ENCODE measurements at regions not wholly inside any gene's neighbourhood (a gene's known extent, or its start where the extent isn't known, plus 50 kb on each side); places are given as distances from the start of the nearest gene placed in this dataset.

DNA sequence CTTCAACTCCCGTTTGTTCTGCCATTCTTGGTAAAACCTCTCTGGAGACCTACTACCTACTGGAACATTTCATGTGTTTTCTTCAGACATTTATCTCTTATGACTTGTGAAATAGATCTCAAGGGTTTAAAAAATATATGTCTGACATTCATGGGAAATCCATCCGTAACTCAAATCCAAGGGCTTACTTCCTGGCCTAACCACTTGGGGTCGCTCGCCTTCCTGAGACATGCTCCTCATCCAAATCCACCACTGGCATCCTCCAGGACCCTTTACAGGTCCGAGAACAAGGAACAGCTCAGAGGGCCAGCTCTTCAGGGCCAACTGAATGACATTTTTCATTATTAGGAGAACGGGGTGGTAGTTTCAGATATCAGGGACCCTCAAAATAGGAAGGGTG, 235.1 kb upstream of the TUT7 start:
- no peak overlapping the region for H2AFZ ChIP-seq (ENCODE audit: low read length)
- no peak overlapping the region for H3K4me2 ChIP-seq (ENCODE audit: extremely low read depth, insufficient read depth, low read length)
- H3K4me1 ChIP-seq (ENCODE audit: control insufficient read depth, extremely low read depth, insufficient read depth, low read length), result no peaks in the 10 kb centered on the region
- H3K27me3 ChIP-seq (ENCODE audit: control insufficient read depth, insufficient read depth, low read length), result no peaks in the 10 kb centered on the region
- no peaks in the 10 kb centered on the region for H4K20me1 ChIP-seq (ENCODE audit: control insufficient read depth, extremely low read depth, insufficient read depth, low read length)
- DNase-seq (ENCODE audit: low read depth in 2 of 2), result no peak
- H3K4me3 ChIP-seq (replicated peaks in 1 of 4; ENCODE audit: control extremely low read depth in 1 of 4, insufficient read depth in 1 of 4, low read depth in 3 of 4, low read length in 4 of 4), result no peak overlapping the region
- H3K27ac ChIP-seq (ENCODE audit: insufficient read depth, low read length), result no peak overlapping the region
- TF ChIP-seq, protein P1, sequence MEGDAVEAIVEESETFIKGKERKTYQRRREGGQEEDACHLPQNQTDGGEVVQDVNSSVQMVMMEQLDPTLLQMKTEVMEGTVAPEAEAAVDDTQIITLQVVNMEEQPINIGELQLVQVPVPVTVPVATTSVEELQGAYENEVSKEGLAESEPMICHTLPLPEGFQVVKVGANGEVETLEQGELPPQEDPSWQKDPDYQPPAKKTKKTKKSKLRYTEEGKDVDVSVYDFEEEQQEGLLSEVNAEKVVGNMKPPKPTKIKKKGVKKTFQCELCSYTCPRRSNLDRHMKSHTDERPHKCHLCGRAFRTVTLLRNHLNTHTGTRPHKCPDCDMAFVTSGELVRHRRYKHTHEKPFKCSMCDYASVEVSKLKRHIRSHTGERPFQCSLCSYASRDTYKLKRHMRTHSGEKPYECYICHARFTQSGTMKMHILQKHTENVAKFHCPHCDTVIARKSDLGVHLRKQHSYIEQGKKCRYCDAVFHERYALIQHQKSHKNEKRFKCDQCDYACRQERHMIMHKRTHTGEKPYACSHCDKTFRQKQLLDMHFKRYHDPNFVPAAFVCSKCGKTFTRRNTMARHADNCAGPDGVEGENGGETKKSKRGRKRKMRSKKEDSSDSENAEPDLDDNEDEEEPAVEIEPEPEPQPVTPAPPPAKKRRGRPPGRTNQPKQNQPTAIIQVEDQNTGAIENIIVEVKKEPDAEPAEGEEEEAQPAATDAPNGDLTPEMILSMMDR (conservative IDR thresholded peaks at IDR 0.05 in 1 of 2, IDR thresholded peaks at IDR 0.05 in 1 of 2; ENCODE audit: low read depth in 1 of 2, low read length in 2 of 2), result no peak
- TF ChIP-seq EZH2 (IDR thresholded peaks at IDR 0.05; ENCODE audit: low read length, missing control alignments), result no peak
- H3K79me2 ChIP-seq (ENCODE audit: control insufficient read depth, insufficient read depth, low read length), result no peaks in the 10 kb centered on the region
- no peak overlapping the region for H3K9ac ChIP-seq (ENCODE audit: insufficient read depth, low read length)
- no peaks in the 10 kb centered on the region for H3K36me3 ChIP-seq (ENCODE audit: control insufficient read depth, insufficient read depth, low read length)
- H3K9me3 ChIP-seq (ENCODE audit: control insufficient read depth, insufficient read depth, low read depth, low read length), result no peaks in the 10 kb centered on the region

DNA sequence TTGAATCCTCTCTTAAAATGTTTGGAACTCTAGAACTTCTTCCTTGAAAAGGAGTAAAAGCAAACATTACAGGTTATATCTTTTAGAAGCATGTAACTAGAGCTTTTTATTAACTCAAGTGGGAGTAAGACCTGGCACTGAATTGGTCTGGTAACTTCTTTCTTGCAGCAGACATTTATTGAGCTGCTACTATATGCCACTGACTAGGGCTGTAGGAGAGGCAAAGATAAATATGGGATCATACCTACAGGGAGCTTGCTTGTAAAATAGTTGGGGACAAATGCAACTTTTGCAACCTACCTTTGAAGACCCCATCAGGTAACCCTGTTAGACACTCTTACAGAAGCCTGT, 231.9 kb upstream of the TUT7 start:
- H2AFZ ChIP-seq (ENCODE audit: low read length), result no peak overlapping the region

DNA sequence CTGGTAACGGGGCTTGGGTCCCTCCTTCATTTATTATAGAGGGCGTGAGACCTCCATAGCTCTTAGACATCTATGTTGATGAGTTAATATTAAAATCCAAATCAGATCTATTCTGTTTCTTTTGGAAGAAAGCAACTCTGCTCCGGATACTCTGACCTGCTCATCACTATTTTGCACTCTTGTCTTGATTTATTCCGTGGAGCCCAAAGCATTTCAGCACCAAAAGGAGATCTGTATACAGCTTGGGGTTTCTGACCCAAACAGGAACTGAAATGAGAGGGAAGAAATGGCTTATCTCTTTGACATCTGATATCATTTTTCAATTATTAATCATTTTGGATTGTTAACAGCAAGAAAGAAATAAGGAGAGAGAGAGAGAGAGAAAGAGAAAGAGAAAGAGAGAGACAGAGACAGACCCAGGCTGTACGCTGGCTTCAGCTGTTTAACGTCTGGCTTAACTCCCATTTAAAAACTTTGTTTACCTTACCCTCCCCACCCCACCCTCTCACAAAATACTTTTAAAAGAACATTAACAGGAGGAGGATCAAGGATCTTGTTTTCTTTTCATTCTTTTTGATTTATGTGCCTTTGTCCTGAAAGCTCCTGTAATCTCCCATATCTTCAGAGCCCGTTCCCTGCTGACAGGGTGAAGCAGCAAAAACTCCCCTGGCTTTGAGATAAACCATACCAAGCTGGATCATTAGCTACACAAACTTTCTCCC, 231.4 kb upstream of the TUT7 start:
- Histone ChIP-seq H3K27ac (ENCODE audit: insufficient read depth, low read length) (no peak overlapping the region), H4K20me1 (ENCODE audit: control insufficient read depth, extremely low read depth, insufficient read depth, low read length) (no peaks in the 10 kb centered on the region), H2AFZ (ENCODE audit: low read length) (no peak overlapping the region), H3K9me3 (ENCODE audit: control insufficient read depth, insufficient read depth, low read depth, low read length) (no peaks in the 10 kb centered on the region), H3K4me2 (ENCODE audit: extremely low read depth, insufficient read depth, low read length) (peak overlapping the region; percentile 3), H3K9ac (ENCODE audit: insufficient read depth, low read length) (no peak overlapping the region), H3K4me1 (ENCODE audit: control insufficient read depth, extremely low read depth, insufficient read depth, low read length) (no peaks in the 10 kb centered on the region), H3K79me2 (ENCODE audit: control insufficient read depth, insufficient read depth, low read length) (no peaks in the 10 kb centered on the region), H3K27me3 (ENCODE audit: control insufficient read depth, insufficient read depth, low read length) (no peaks in the 10 kb centered on the region), H3K4me3 (replicated peaks in 1 of 4; ENCODE audit: control extremely low read depth in 1 of 4, insufficient read depth in 1 of 4, low read depth in 3 of 4, low read length in 4 of 4) (peak overlapping the region in 2 of 4 experiments; percentile 20 to 52), H3K36me3 (ENCODE audit: control insufficient read depth, insufficient read depth, low read length) (no peaks in the 10 kb centered on the region)
- TF ChIP-seq, protein P1 (conservative IDR thresholded peaks at IDR 0.05 in 1 of 2, IDR thresholded peaks at IDR 0.05 in 1 of 2; ENCODE audit: low read depth in 1 of 2, low read length in 2 of 2), result no peak
- no peak for TF ChIP-seq EZH2 (IDR thresholded peaks at IDR 0.05; ENCODE audit: low read length, missing control alignments)
- peak in 1 of 2 donors; percentile 46 for DNase-seq (ENCODE audit: low read depth in 2 of 2)

More for the DNA sequence above, 231.9 kb upstream of the TUT7 start:
- H3K36me3 ChIP-seq (ENCODE audit: control insufficient read depth, insufficient read depth, low read length), result no peaks in the 10 kb centered on the region
- no peaks in the 10 kb centered on the region for H3K27me3 ChIP-seq (ENCODE audit: control insufficient read depth, insufficient read depth, low read length)
- TF ChIP-seq EZH2 (IDR thresholded peaks at IDR 0.05; ENCODE audit: low read length, missing control alignments), result no peak
- TF ChIP-seq, protein P1 (conservative IDR thresholded peaks at IDR 0.05 in 1 of 2, IDR thresholded peaks at IDR 0.05 in 1 of 2; ENCODE audit: low read depth in 1 of 2, low read length in 2 of 2), result no peak
- H4K20me1 ChIP-seq (ENCODE audit: control insufficient read depth, extremely low read depth, insufficient read depth, low read length), result no peaks in the 10 kb centered on the region
- no peaks in the 10 kb centered on the region for H3K4me1 ChIP-seq (ENCODE audit: control insufficient read depth, extremely low read depth, insufficient read depth, low read length)
- DNase-seq (ENCODE audit: low read depth in 2 of 2), result no peak
- H3K79me2 ChIP-seq (ENCODE audit: control insufficient read depth, insufficient read depth, low read length), result no peaks in the 10 kb centered on the region
- no peak overlapping the region for H3K27ac ChIP-seq (ENCODE audit: insufficient read depth, low read length)
- H3K9me3 ChIP-seq (ENCODE audit: control insufficient read depth, insufficient read depth, low read depth, low read length), result no peaks in the 10 kb centered on the region
- peak overlapping the region; percentile 3 for H3K4me2 ChIP-seq (ENCODE audit: extremely low read depth, insufficient read depth, low read length)
- peak overlapping the region in 2 of 4 experiments; percentile 20 to 52 for H3K4me3 ChIP-seq (replicated peaks in 1 of 4; ENCODE audit: control extremely low read depth in 1 of 4, insufficient read depth in 1 of 4, low read depth in 3 of 4, low read length in 4 of 4)
- H3K9ac ChIP-seq (ENCODE audit: insufficient read depth, low read length), result no peak overlapping the region

Measured in fibroblast of lung (primary cell).